HEK293 (cell line): ENCODE measurements at regions not wholly inside any gene's neighbourhood (a gene's known extent, or its start where the extent isn't known, plus 50 kb on each side); places are given as distances from the start of the nearest gene placed in this dataset.

ENCODE experiments used
- MYNN ChIP-seq: fragments of 450-650 bp; formaldehyde crosslinking; IDR thresholded peaks from 2 replicates; pipeline ENCODE4 v1.5.1; 2016; ENCODE audit warnings: missing biosample characterization, missing genetic modification characterization, borderline replicate concordance
- PBX3 ChIP-seq: sonication (generic); formaldehyde crosslinking; IDR thresholded peaks from 2 replicates; pipeline ENCODE4 v1.8.1; 2022; ENCODE audit warnings: mild to moderate bottlenecking, moderate library complexity, missing genetic modification reagents
- REST ChIP-seq: fragments of 450-650 bp; formaldehyde crosslinking; IDR thresholded peaks from 2 replicates; pipeline ENCODE4 v1.5.1; 2016; ENCODE audit warnings: missing biosample characterization, missing genetic modification characterization
- ZBTB26 ChIP-seq: fragments of 450-650 bp; formaldehyde crosslinking; optimal IDR thresholded peaks from 2 replicates; pipeline ENCODE3; 2016; ENCODE audit warnings: missing biosample characterization, mild to moderate bottlenecking, missing genetic modification characterization
- ZNF140 ChIP-seq: fragments of 450-650 bp; formaldehyde crosslinking; IDR thresholded peaks from 2 replicates; pipeline ENCODE4 v1.5.1; 2016; ENCODE audit warnings: missing biosample characterization, missing genetic modification characterization
- ZNF146 ChIP-seq: fragments of 450-650 bp; formaldehyde crosslinking; IDR thresholded peaks from 2 replicates; pipeline ENCODE4 v1.5.1; 2016; ENCODE audit warnings: missing biosample characterization, missing genetic modification characterization
- ZNF24 ChIP-seq: fragments of 450-650 bp; formaldehyde crosslinking; IDR thresholded peaks from 2 replicates; pipeline ENCODE4 v1.5.1; 2016; ENCODE audit warnings: missing biosample characterization, missing genetic modification characterization
- ZNF274 ChIP-seq, 2 experiments: fragments of 200-500 bp in 1 of 2; fragments of 450-650 bp in 1 of 2; sonication (Bioruptor generic) in 1 of 2; formaldehyde crosslinking in 1 of 2; IDR thresholded peaks; 2 replicates each; pipeline versions ENCODE4 v1.5.1 to v1.6.1; 2014 to 2016; ENCODE audit warnings: borderline replicate concordance in 1 of 2, inconsistent platforms in 1 of 2, low read length in 1 of 2, missing biosample characterization in 1 of 2, missing genetic modification characterization in 1 of 2
- ZNF302 ChIP-seq: fragments of 450-650 bp; formaldehyde crosslinking; IDR thresholded peaks from 2 replicates; pipeline ENCODE4 v1.5.1; 2016; ENCODE audit warnings: missing biosample characterization, missing genetic modification characterization, low read depth
- ZNF600 ChIP-seq: fragments of 450-650 bp; formaldehyde crosslinking; IDR thresholded peaks from 2 replicates; pipeline ENCODE4 v1.5.1; 2016; ENCODE audit warnings: missing biosample characterization, missing genetic modification characterization
- ZNF776 ChIP-seq: fragments of 450-650 bp; formaldehyde crosslinking; IDR thresholded peaks from 2 replicates; pipeline ENCODE4 v1.5.0; 2017; ENCODE audit warnings: missing biosample characterization, missing genetic modification characterization, borderline replicate concordance
- TF ChIP-seq, protein P1 (sequence below): fragments of 450-650 bp; formaldehyde crosslinking; IDR thresholded peaks from 2 replicates; pipeline ENCODE4 v1.5.1; 2016; ENCODE audit warnings: missing biosample characterization, missing genetic modification characterization

DNA sequence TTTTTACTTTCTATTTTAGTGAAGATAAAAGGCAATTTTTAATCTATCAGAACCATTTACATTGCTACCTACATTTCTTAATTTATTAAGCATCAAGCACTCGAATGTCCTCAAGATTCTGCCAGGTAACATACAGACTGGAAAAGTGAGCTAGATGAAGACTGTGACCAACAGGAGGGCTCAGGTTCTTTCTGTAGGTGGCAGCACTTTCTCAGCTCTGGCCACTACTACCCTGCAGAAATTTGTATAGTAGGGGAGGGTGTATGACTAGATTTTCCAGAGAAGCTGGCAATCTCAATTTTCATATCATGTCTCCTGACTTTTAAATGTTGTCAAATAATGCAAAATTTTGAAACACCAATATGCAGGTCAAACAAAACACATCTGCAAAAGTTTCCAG, 165.0 kb upstream of the SUCLG2 start:
- TF ChIP-seq ZNF24 (tag by site-specific recombination) (no peak), REST (tag by site-specific recombination) (no peak), ZNF776 (no peak), ZNF600 (tag by site-specific recombination) (no peak), ZNF274 (IDR thresholded peaks at IDR 0.05; ENCODE audit: low read length) (no peak), ZNF274 (tag by site-specific recombination; IDR thresholded peaks at IDR 0.05; ENCODE audit: borderline replicate concordance) (no peak), ZBTB26 (no peak), ZNF302 (tag by site-specific recombination) (no peak), PBX3 (CRISPR knock-in tag) (no peak), ZNF146 (tag by site-specific recombination) (no peak), MYNN (tag by site-specific recombination) (no peak), ZNF140 (tag by site-specific recombination) (no peak)
- TF ChIP-seq, protein P1, sequence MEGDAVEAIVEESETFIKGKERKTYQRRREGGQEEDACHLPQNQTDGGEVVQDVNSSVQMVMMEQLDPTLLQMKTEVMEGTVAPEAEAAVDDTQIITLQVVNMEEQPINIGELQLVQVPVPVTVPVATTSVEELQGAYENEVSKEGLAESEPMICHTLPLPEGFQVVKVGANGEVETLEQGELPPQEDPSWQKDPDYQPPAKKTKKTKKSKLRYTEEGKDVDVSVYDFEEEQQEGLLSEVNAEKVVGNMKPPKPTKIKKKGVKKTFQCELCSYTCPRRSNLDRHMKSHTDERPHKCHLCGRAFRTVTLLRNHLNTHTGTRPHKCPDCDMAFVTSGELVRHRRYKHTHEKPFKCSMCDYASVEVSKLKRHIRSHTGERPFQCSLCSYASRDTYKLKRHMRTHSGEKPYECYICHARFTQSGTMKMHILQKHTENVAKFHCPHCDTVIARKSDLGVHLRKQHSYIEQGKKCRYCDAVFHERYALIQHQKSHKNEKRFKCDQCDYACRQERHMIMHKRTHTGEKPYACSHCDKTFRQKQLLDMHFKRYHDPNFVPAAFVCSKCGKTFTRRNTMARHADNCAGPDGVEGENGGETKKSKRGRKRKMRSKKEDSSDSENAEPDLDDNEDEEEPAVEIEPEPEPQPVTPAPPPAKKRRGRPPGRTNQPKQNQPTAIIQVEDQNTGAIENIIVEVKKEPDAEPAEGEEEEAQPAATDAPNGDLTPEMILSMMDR (tag by site-specific recombination), result no peak
